ENCODE measurements at regions not wholly inside any gene's neighbourhood (a gene's known extent, or its start where the extent isn't known, plus 50 kb on each side); places are given as distances from the start of the nearest gene placed in this dataset.

- DNase-seq (ENCODE audit: low spot score): no peak
- TF ChIP-seq, protein P1, sequence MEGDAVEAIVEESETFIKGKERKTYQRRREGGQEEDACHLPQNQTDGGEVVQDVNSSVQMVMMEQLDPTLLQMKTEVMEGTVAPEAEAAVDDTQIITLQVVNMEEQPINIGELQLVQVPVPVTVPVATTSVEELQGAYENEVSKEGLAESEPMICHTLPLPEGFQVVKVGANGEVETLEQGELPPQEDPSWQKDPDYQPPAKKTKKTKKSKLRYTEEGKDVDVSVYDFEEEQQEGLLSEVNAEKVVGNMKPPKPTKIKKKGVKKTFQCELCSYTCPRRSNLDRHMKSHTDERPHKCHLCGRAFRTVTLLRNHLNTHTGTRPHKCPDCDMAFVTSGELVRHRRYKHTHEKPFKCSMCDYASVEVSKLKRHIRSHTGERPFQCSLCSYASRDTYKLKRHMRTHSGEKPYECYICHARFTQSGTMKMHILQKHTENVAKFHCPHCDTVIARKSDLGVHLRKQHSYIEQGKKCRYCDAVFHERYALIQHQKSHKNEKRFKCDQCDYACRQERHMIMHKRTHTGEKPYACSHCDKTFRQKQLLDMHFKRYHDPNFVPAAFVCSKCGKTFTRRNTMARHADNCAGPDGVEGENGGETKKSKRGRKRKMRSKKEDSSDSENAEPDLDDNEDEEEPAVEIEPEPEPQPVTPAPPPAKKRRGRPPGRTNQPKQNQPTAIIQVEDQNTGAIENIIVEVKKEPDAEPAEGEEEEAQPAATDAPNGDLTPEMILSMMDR (IDR thresholded peaks at IDR 0.05; ENCODE audit: unreplicated experiment): no peak
- H3K27me3 Mint-ChIP-seq (ENCODE audit: unreplicated experiment): no peaks in the 10 kb centered on the region
- H3K4me1 Mint-ChIP-seq (ENCODE audit: unreplicated experiment): no peaks in the 10 kb centered on the region
- H3K9me3 Mint-ChIP-seq (ENCODE audit: unreplicated experiment): peaks cover 10% of the 10 kb centered on the region
- no peak overlapping the region for H3K4me3 Mint-ChIP-seq (ENCODE audit: unreplicated experiment)
- no peaks in the 10 kb centered on the region for H3K36me3 Mint-ChIP-seq (ENCODE audit: low read depth, unreplicated experiment)
- no peak overlapping the region for H3K27ac Mint-ChIP-seq (ENCODE audit: unreplicated experiment)
Measured at GRCh38 chr15:45910671-45911070, 275.8 kb downstream of the SQOR start.

DNA sequence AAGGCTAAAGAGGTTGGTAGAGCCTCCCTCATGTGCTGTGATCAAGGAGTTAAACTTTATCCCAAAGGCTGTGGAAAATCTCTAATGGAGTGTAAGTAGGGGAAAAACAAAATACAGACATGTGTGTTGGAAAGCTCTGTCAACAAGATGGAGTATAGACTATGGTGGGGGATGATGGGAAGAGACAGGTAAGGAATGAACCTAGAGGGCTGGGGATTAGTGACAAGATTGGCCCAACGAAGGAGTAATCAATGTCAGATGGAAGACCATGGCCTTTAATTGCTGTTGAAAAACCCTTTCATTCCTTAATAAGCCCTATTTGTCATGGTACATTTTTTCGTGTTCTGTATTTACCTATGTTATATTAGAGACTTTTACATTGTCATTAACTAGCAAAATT is 278.6 kb downstream of the SQOR start:
- DNase-seq (ENCODE audit: low spot score): no peak
- Mint-ChIP-seq H3K36me3 (ENCODE audit: low read depth, unreplicated experiment) (no peaks in the 10 kb centered on the region), H3K9me3 (ENCODE audit: unreplicated experiment) (peaks cover 14% of the 10 kb centered on the region), H3K4me1 (ENCODE audit: unreplicated experiment) (peaks cover 3% of the 10 kb centered on the region), H3K27ac (ENCODE audit: unreplicated experiment) (no peak overlapping the region), H3K27me3 (ENCODE audit: unreplicated experiment) (no peaks in the 10 kb centered on the region), H3K4me3 (ENCODE audit: unreplicated experiment) (no peak overlapping the region)
- TF ChIP-seq, protein P1 (IDR thresholded peaks at IDR 0.05; ENCODE audit: unreplicated experiment): no peak

DNA sequence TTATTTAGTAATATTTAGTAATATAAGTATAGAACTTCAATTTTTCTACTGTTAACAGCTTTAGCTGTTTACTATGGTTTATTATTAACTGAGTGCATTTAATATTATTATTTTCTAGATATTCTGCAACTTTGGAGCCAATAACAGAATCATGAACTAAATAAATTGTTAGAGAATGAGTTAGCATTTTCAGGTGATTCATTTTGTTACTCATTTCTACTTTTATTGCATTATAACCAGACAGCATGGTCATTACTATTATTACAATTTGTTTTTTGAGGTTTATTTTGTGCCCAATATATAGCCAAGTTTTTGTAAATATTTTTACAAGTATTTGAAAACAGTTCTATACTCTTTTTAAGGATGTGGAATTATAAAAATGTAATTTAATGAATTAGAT is 279.6 kb downstream of the SQOR start:
- no peaks in the 10 kb centered on the region for H3K36me3 Mint-ChIP-seq (ENCODE audit: low read depth, unreplicated experiment)
- no peak for DNase-seq (ENCODE audit: low spot score)

GRCh38 chr15:45918839-45919238 is 284.0 kb downstream of the SQOR start:
- peaks cover 3% of the 10 kb centered on the region for H3K27me3 Mint-ChIP-seq (ENCODE audit: unreplicated experiment)
- H3K4me3 Mint-ChIP-seq (ENCODE audit: unreplicated experiment): no peak overlapping the region
- H3K9me3 Mint-ChIP-seq (ENCODE audit: unreplicated experiment): peaks cover 17% of the 10 kb centered on the region
- TF ChIP-seq, protein P1 (IDR thresholded peaks at IDR 0.05; ENCODE audit: unreplicated experiment): no peak
- H3K27ac Mint-ChIP-seq (ENCODE audit: unreplicated experiment): peak overlapping the region; percentile 89
- H3K36me3 Mint-ChIP-seq (ENCODE audit: low read depth, unreplicated experiment): no peaks in the 10 kb centered on the region
- peaks cover 16% of the 10 kb centered on the region for H3K4me1 Mint-ChIP-seq (ENCODE audit: unreplicated experiment)
- DNase-seq (ENCODE audit: low spot score): no peak

More for the DNA sequence above, 279.6 kb downstream of the SQOR start:
- TF ChIP-seq, protein P1 (IDR thresholded peaks at IDR 0.05; ENCODE audit: unreplicated experiment): no peak
- Mint-ChIP-seq H3K27me3 (ENCODE audit: unreplicated experiment) (peaks cover under 1% of the 10 kb centered on the region), H3K4me1 (ENCODE audit: unreplicated experiment) (peaks cover 12% of the 10 kb centered on the region), H3K9me3 (ENCODE audit: unreplicated experiment) (peaks cover 14% of the 10 kb centered on the region), H3K4me3 (ENCODE audit: unreplicated experiment) (no peak overlapping the region), H3K27ac (ENCODE audit: unreplicated experiment) (no peak overlapping the region)

DNA sequence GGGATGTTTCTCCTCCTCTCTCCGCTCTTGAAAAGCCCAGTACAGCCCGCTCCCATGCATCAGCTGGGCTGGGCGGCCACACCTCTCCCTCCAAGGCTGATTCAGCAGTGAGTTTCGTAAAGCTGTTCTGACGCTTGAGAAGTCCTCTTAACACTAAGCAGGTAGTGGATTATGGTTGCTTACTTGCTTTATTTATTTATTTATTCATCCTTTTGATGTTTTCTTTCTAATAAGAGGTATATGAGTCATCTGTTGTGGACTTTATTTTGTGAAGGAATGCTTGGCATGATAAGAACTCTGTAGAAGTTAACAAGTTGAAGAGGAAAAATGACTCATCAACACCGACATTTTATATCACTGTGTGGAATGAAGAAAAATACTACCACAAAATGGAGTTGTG is 285.0 kb downstream of the SQOR start:
- Mint-ChIP-seq H3K4me1 (ENCODE audit: unreplicated experiment) (peaks cover 16% of the 10 kb centered on the region), H3K4me3 (ENCODE audit: unreplicated experiment) (no peak overlapping the region), H3K27me3 (ENCODE audit: unreplicated experiment) (peaks cover 3% of the 10 kb centered on the region), H3K9me3 (ENCODE audit: unreplicated experiment) (peaks cover 17% of the 10 kb centered on the region), H3K27ac (ENCODE audit: unreplicated experiment) (no peak overlapping the region), H3K36me3 (ENCODE audit: low read depth, unreplicated experiment) (no peaks in the 10 kb centered on the region)
- no peak for DNase-seq (ENCODE audit: low spot score)
- TF ChIP-seq, protein P1 (IDR thresholded peaks at IDR 0.05; ENCODE audit: unreplicated experiment): no peak

Measured in endothelial cell (in vitro differentiated cells).